Activated CD4-positive, alpha-beta T cell treated with anti-CD3 and anti-CD28 coated beads for 36 hours (primary cell): ENCODE measurements at regions not wholly inside any gene's neighbourhood (a gene's known extent, or its start where the extent isn't known, plus 50 kb on each side); places are given as distances from the start of the nearest gene placed in this dataset.
"Not testable (repeated sequence)": the region's sequence is repeated elsewhere in the genome, so short reads cannot be mapped to it uniquely, and the experiment has no call there.

Experiments used
- ATAC-seq: fragments of 200-7000 bp; cut with Tn5 transposase; one replicate; pipeline ENCODE4 v1.10.0; 2021; ENCODE audit warnings: mild to moderate bottlenecking, moderate library complexity
- CTCF ChIA-PET: fragments of 350-600 bp; sonication (Branson Sonifier 250); formaldehyde crosslinking; loops from one replicate; lab custom pipeline; 2021; ENCODE audit warnings: antibody characterized with exemption; lab: Charles Lee
- POLR2A ChIA-PET: fragments of 350-600 bp; sonication (Branson Sonifier 250); formaldehyde crosslinking; loops from one replicate; lab custom pipeline; 2021; ENCODE audit warnings: antibody characterized with exemption, inconsistent platforms; lab: Charles Lee
- DNase-seq: peaks from one replicate; pipeline ENCODE4 v3.0.0-alpha.2; 2020
- H3K27ac Mint-ChIP-seq: one replicate; pipeline ENCODE4 v1.8.0; 2021; ENCODE audit warnings: mixed read lengths
- H3K27me3 Mint-ChIP-seq: one replicate; pipeline ENCODE4 v1.8.0; 2021; ENCODE audit warnings: mixed read lengths
- H3K36me3 Mint-ChIP-seq: one replicate; pipeline ENCODE4 v1.8.0; 2021; ENCODE audit warnings: low read depth, mixed read lengths
- H3K4me1 Mint-ChIP-seq: one replicate; pipeline ENCODE4 v1.8.0; 2021; ENCODE audit warnings: mixed read lengths
- H3K4me3 Mint-ChIP-seq: one replicate; pipeline ENCODE4 v1.8.0; 2021; ENCODE audit warnings: mild to moderate bottlenecking, moderate library complexity, mixed read lengths
- H3K9me3 Mint-ChIP-seq: one replicate; pipeline ENCODE4 v1.8.0; 2021; ENCODE audit warnings: low read depth, mixed read lengths
- intact Hi-C, 2 experiments: fragments of 100-400 bp; cut with DNase I in 1 of 2; cut with micrococcal nuclease in 1 of 2; formaldehyde crosslinking; loops; one replicate each; pipeline versions ENCODE4 v1.14.2 to v1.15.1; 2022 to 2024; cut with DNase I, micrococcal nuclease

GRCh38 chr12:17928708-17929366 lies 161.2 kb downstream of the RERGL start:
- no peak for ATAC-seq
- Mint-ChIP-seq H3K4me1 (no peaks in the 10 kb centered on the region), H3K27ac (no peak overlapping the region), H3K9me3 (peaks cover 6% of the 10 kb centered on the region), H3K36me3 (no peaks in the 10 kb centered on the region), H3K4me3 (no peak overlapping the region), H3K27me3 (no peaks in the 10 kb centered on the region)
- no peak for DNase-seq
- intact Hi-C loops = no loop called here
- POLR2A ChIA-PET = no interaction called here
- CTCF ChIA-PET = no interaction called here

GRCh38 chr12:17918013-17918412 lies 172.0 kb downstream of the RERGL start:
- H3K27ac Mint-ChIP-seq = no peak overlapping the region
- H3K4me1 Mint-ChIP-seq = no peaks in the 10 kb centered on the region
- DNase-seq = no peak
- CTCF ChIA-PET = no interaction called here
- no peaks in the 10 kb centered on the region for H3K36me3 Mint-ChIP-seq
- H3K4me3 Mint-ChIP-seq = no peak overlapping the region
- POLR2A ChIA-PET = no interaction called here
- no peaks in the 10 kb centered on the region for H3K27me3 Mint-ChIP-seq
- peaks cover 19% of the 10 kb centered on the region for H3K9me3 Mint-ChIP-seq
- no peak for ATAC-seq
- intact Hi-C loops = no loop called here

- ChIA-PET CTCF (no interaction called here), POLR2A (interaction anchor here (0.7 kb wide), 1 partner anchor 79 kb away, joined by 3 read pairs; no protein-coding TSS in a partner anchor)
- Mint-ChIP-seq H3K4me1 (no peaks in the 10 kb centered on the region), H3K9me3 (peaks cover 10% of the 10 kb centered on the region), H3K36me3 (no peaks in the 10 kb centered on the region), H3K4me3 (no peak overlapping the region), H3K27me3 (no peaks in the 10 kb centered on the region), H3K27ac (no peak overlapping the region)
- no peak for ATAC-seq
- DNase-seq = no peak
- intact Hi-C loops = no loop called here
Observed at GRCh38 chr12:17884581-17884980, 205.4 kb downstream of the RERGL start.

GRCh38 chr12:17878714-17879113 lies 211.3 kb downstream of the RERGL start:
- no peak for ATAC-seq
- Mint-ChIP-seq H3K27ac (no peak overlapping the region), H3K9me3 (peaks cover 20% of the 10 kb centered on the region), H3K4me1 (no peaks in the 10 kb centered on the region), H3K36me3 (no peaks in the 10 kb centered on the region), H3K27me3 (no peaks in the 10 kb centered on the region), H3K4me3 (no peak overlapping the region)
- intact Hi-C loops = no loop called here
- CTCF ChIA-PET = no interaction called here
- DNase-seq = no peak
- POLR2A ChIA-PET = no interaction called here

GRCh38 chr12:17875230-17875629 lies 214.8 kb downstream of the RERGL start:
- no peak for DNase-seq
- ChIA-PET CTCF (no interaction called here), POLR2A (no interaction called here)
- H3K27me3 Mint-ChIP-seq = no peaks in the 10 kb centered on the region
- intact Hi-C loops = no loop called here
- H3K9me3 Mint-ChIP-seq = peaks cover 20% of the 10 kb centered on the region
- H3K4me1 Mint-ChIP-seq = no peaks in the 10 kb centered on the region
- H3K27ac Mint-ChIP-seq = no peak overlapping the region
- no peaks in the 10 kb centered on the region for H3K36me3 Mint-ChIP-seq
- no peak for ATAC-seq
- no peak overlapping the region for H3K4me3 Mint-ChIP-seq

GRCh38 chr12:17866802-17867201 lies 223.2 kb downstream of the RERGL start:
- Mint-ChIP-seq H3K27ac (no peak overlapping the region), H3K4me1 (no peaks in the 10 kb centered on the region), H3K9me3 (peaks cover 22% of the 10 kb centered on the region), H3K4me3 (no peak overlapping the region), H3K27me3 (no peaks in the 10 kb centered on the region), H3K36me3 (no peaks in the 10 kb centered on the region)
- no peak for ATAC-seq
- ChIA-PET CTCF (no interaction called here), POLR2A (no interaction called here)
- intact Hi-C loops = no loop called here
- no peak for DNase-seq

GRCh38 chr12:17855548-17855947 lies 234.4 kb downstream of the RERGL start:
- H3K4me1 Mint-ChIP-seq, H3K36me3 Mint-ChIP-seq, H3K9me3 Mint-ChIP-seq, H3K4me3 Mint-ChIP-seq, ATAC-seq, POLR2A ChIA-PET, DNase-seq, intact Hi-C loops, H3K27me3 Mint-ChIP-seq, CTCF ChIA-PET, H3K27ac Mint-ChIP-seq: not testable (repeated sequence)

GRCh38 chr12:17853054-17853453 lies 236.9 kb downstream of the RERGL start:
- POLR2A ChIA-PET = no interaction called here
- no peaks in the 10 kb centered on the region for H3K4me1 Mint-ChIP-seq
- no peak for DNase-seq
- no peaks in the 10 kb centered on the region for H3K27me3 Mint-ChIP-seq
- H3K36me3 Mint-ChIP-seq = no peaks in the 10 kb centered on the region
- peaks cover 8% of the 10 kb centered on the region for H3K9me3 Mint-ChIP-seq
- no peak overlapping the region for H3K4me3 Mint-ChIP-seq
- no peak overlapping the region for H3K27ac Mint-ChIP-seq
- ATAC-seq = no peak
- intact Hi-C loops = loop anchor here in 1 of 2 experiments (5.0 kb wide), 1 partner anchor 86 kb away; no protein-coding TSS in a partner anchor
- CTCF ChIA-PET = no interaction called here

GRCh38 chr12:17841496-17841895 lies 248.5 kb downstream of the RERGL start:
- no peaks in the 10 kb centered on the region for H3K4me1 Mint-ChIP-seq
- ATAC-seq = no peak
- CTCF ChIA-PET = no interaction called here
- no peak overlapping the region for H3K4me3 Mint-ChIP-seq
- H3K36me3 Mint-ChIP-seq = no peaks in the 10 kb centered on the region
- no peak for DNase-seq
- intact Hi-C loops = no loop called here
- H3K27me3 Mint-ChIP-seq = no peaks in the 10 kb centered on the region
- H3K9me3 Mint-ChIP-seq = peaks cover 5% of the 10 kb centered on the region
- H3K27ac Mint-ChIP-seq = no peak overlapping the region
- POLR2A ChIA-PET = no interaction called here

GRCh38 chr12:17829813-17830212 lies 260.2 kb downstream of the RERGL start:
- ATAC-seq = no peak
- no peak for DNase-seq
- Mint-ChIP-seq H3K9me3 (peaks cover 4% of the 10 kb centered on the region), H3K27me3 (no peaks in the 10 kb centered on the region), H3K36me3 (no peaks in the 10 kb centered on the region), H3K4me3 (no peak overlapping the region), H3K27ac (no peak overlapping the region), H3K4me1 (no peaks in the 10 kb centered on the region)
- intact Hi-C loops = no loop called here
- ChIA-PET POLR2A (no interaction called here), CTCF (interaction anchor here (0.8 kb wide), 1 partner anchor 10 kb away, joined by 5 read pairs; no protein-coding TSS in a partner anchor)

- H3K27ac Mint-ChIP-seq = no peak overlapping the region
- ChIA-PET POLR2A (no interaction called here), CTCF (no interaction called here)
- H3K27me3 Mint-ChIP-seq = no peaks in the 10 kb centered on the region
- H3K36me3 Mint-ChIP-seq = no peaks in the 10 kb centered on the region
- H3K4me3 Mint-ChIP-seq = no peak overlapping the region
- no peaks in the 10 kb centered on the region for H3K4me1 Mint-ChIP-seq
- intact Hi-C loops = no loop called here
- H3K9me3 Mint-ChIP-seq = peaks cover 15% of the 10 kb centered on the region
- ATAC-seq = no peak
- no peak for DNase-seq
Observed at GRCh38 chr12:17818931-17819330, 271.1 kb downstream of the RERGL start.

- H3K27ac Mint-ChIP-seq = no peak overlapping the region
- H3K36me3 Mint-ChIP-seq = no peaks in the 10 kb centered on the region
- no peak for DNase-seq
- ChIA-PET CTCF (no interaction called here), POLR2A (no interaction called here)
- peaks cover 22% of the 10 kb centered on the region for H3K9me3 Mint-ChIP-seq
- no peaks in the 10 kb centered on the region for H3K27me3 Mint-ChIP-seq
- no peak for ATAC-seq
- H3K4me3 Mint-ChIP-seq = no peak overlapping the region
- intact Hi-C loops = no loop called here
- H3K4me1 Mint-ChIP-seq = no peaks in the 10 kb centered on the region
Observed at GRCh38 chr12:17810399-17810798, 279.6 kb downstream of the RERGL start.
